K562 (cell line): ENCODE measurements at regions not wholly inside any gene's neighbourhood (a gene's known extent, or its start where the extent isn't known, plus 50 kb on each side); places are given as distances from the start of the nearest gene placed in this dataset.

Experiments used
- ATAC-seq: fragments of 200-7000 bp; cut with Tn5 transposase; 3 replicates; pipeline ENCODE4 v1.9.1; 2020; ENCODE audit warnings: moderate library complexity
- BruUV-seq: library from RNA; stranded (reverse); fragments of 400-500 nt; replicated peaks from 2 replicates; lab custom pipeline; 2021; lab: Mats Ljungman, UMichigan
- CTCF ChIA-PET: fragments of 300-600 bp; formaldehyde crosslinking; extraction: SDS; loops from one replicate; lab custom pipeline; 2021; ENCODE audit warnings: low intra/inter-chr PET ratio; lab: Yijun Ruan, JAX
- POLR2A ChIA-PET: fragments of 300-600, 350-650 bp; sonication (Branson Sonifier 250); formaldehyde crosslinking; extraction: SDS; loops from one replicate; lab custom pipeline; 2021; ENCODE audit warnings: antibody characterized with exemption, inconsistent platforms; lab: Yijun Ruan, JAX
- DNase-seq, 4 experiments: peaks; one replicate each; pipeline versions ENCODE4 v3.0.0 to v3.0.0-alpha.2; 2011 to 2018; ENCODE audit warnings: low spot score in 3 of 4, mixed read lengths in 3 of 4; ENCODE audit errors: extremely low read depth in 1 of 4
- FAIRE-seq: peaks from 2 replicates; lab custom pipeline; 2011; peaks lifted over from hg19 to GRCh38; lab: Jason Lieb, UNC
- H2AFZ ChIP-seq: 2 replicates; pipeline ENCODE4 v1.6.0; 2011; ENCODE audit warnings: low read depth, low read length, control low read depth, inconsistent platforms
- H3K27ac ChIP-seq: fragments of 200-600 bp; 3 replicates; pipeline ENCODE4 v1.8.0; 2011; ENCODE audit warnings: low read depth, mild to moderate bottlenecking, control low read depth, inconsistent platforms, low read length, moderate library complexity, mixed read lengths; ENCODE audit errors: extremely low read depth
- H3K27me3 ChIP-seq, 2 experiments: fragments of 300-600 bp in 1 of 2; 2 replicates in 1 of 2; 3 replicates in 1 of 2; pipeline versions ENCODE4 v1.6.0 to v1.8.0; 2011; ENCODE audit warnings: inconsistent platforms in 2 of 2, low read length in 2 of 2, mild to moderate bottlenecking in 1 of 2, mixed read lengths in 1 of 2, moderate library complexity in 1 of 2; ENCODE audit not compliant: control insufficient read depth in 2 of 2, insufficient read depth in 2 of 2
- H3K36me3 ChIP-seq: fragments of 300-600 bp; 3 replicates; pipeline ENCODE4 v1.8.0; 2011; ENCODE audit warnings: mild to moderate bottlenecking, low read length, inconsistent platforms; ENCODE audit not compliant: control insufficient read depth, insufficient read depth
- H3K4me1 ChIP-seq, 2 experiments: fragments of 200-600 bp in 1 of 2; replicated peaks in 1 of 2; 2 replicates in 1 of 2; 3 replicates in 1 of 2; pipeline versions ENCODE4 v1.5.1 to v1.8.0; 2011; ENCODE audit warnings: inconsistent platforms in 2 of 2, low read length in 2 of 2, mild to moderate bottlenecking in 1 of 2, mixed read lengths in 1 of 2, moderate library complexity in 1 of 2; ENCODE audit not compliant: control insufficient read depth in 2 of 2, insufficient read depth in 2 of 2
- H3K4me2 ChIP-seq: 2 replicates; pipeline ENCODE4 v1.6.1; 2011; ENCODE audit warnings: low read length, control low read depth, inconsistent platforms, mixed read lengths; ENCODE audit not compliant: insufficient read depth
- H3K4me3 ChIP-seq: fragments of 200-600 bp; sonication (generic), shearing (Covaris generic); 2 replicates; pipeline ENCODE4 v1.5.1; 2016; ENCODE audit warnings: control low read depth, inconsistent platforms
- H3K79me2 ChIP-seq: fragments of 200-600 bp; 3 replicates; pipeline ENCODE4 v1.8.0; 2011; ENCODE audit warnings: low read length, inconsistent platforms; ENCODE audit not compliant: control insufficient read depth, insufficient read depth
- H3K9ac ChIP-seq, 2 experiments: 2 replicates each; pipeline versions ENCODE4 v1.6.0 to v1.6.1; 2011; ENCODE audit warnings: low read depth in 2 of 2, low read length in 2 of 2, control low read depth in 1 of 2, inconsistent platforms in 1 of 2, mild to moderate bottlenecking in 1 of 2, mixed read lengths in 1 of 2; ENCODE audit not compliant: insufficient read depth in 1 of 2
- H3K9me1 ChIP-seq: one replicate; pipeline ENCODE4 v1.6.0; 2011; ENCODE audit warnings: inconsistent platforms, mild to moderate bottlenecking, low read length, moderate library complexity; ENCODE audit not compliant: control insufficient read depth, insufficient read depth
- H3K9me3 ChIP-seq: replicated peaks from 2 replicates; pipeline ENCODE4 v1.5.1; 2011; ENCODE audit warnings: low read depth, low read length, inconsistent platforms; ENCODE audit not compliant: control insufficient read depth, insufficient read depth
- H4K20me1 ChIP-seq: replicated peaks from 2 replicates; pipeline ENCODE4 v1.6.1; 2011; ENCODE audit warnings: low read length, inconsistent platforms, mixed read lengths; ENCODE audit not compliant: control insufficient read depth, insufficient read depth
- ARHGAP35 ChIP-seq: fragments of 450-650 bp; IDR thresholded peaks from 2 replicates; pipeline ENCODE4 v1.6.1; 2018; ENCODE audit not compliant: partially characterized antibody
- RBM15 ChIP-seq: fragments of 200-400 bp; formaldehyde crosslinking; IDR thresholded peaks from 2 replicates; pipeline ENCODE4 v1.6.1; 2018; ENCODE audit warnings: mild to moderate bottlenecking, low read length, moderate library complexity; ENCODE audit not compliant: insufficient read depth
- XRCC3 ChIP-seq: fragments of 450-650 bp; IDR thresholded peaks from 2 replicates; pipeline ENCODE4 v1.6.1; 2017; ENCODE audit warnings: mild to moderate bottlenecking, moderate library complexity
- ZNF766 ChIP-seq: fragments of 200-800 bp; sonication (Bioruptor generic); conservative IDR thresholded peaks from 2 replicates; pipeline ENCODE4 v1.6.1; 2016; ENCODE audit warnings: missing genetic modification characterization, missing compliant biosample characterization
- WGBS: fragments of 100-300 bp; shearing (Covaris generic); methylation state at CpG from one replicate; pipeline ENCODE4 v1.1.6; 2016; ENCODE audit warnings: low coverage, mixed read lengths; ENCODE audit not compliant: insufficient coverage; ENCODE audit errors: missing lambda C conversion rate; 5-methylcytosine and 5-hydroxymethylcytosine counted together
- in situ Hi-C: fragments of 300-500 bp; cut with MboI; formaldehyde crosslinking; loops from 4 replicates; pipeline ENCODE4 v1.15.0; 2018; ENCODE audit warnings: inconsistent platforms, mixed read lengths
- intact Hi-C: fragments of 100-400 bp; cut with micrococcal nuclease; formaldehyde crosslinking; loops from 2 replicates; pipeline ENCODE4 v1.14.2; 2022
- TF ChIP-seq, protein P1 (sequence below): IDR thresholded peaks from 3 replicates; pipeline ENCODE4 v1.6.1; 2011; ENCODE audit warnings: borderline replicate concordance, mild to moderate bottlenecking; ENCODE audit not compliant: insufficient read length, insufficient read depth
- TF ChIP-seq, protein P2 (sequence below): sonication (generic); formaldehyde crosslinking; IDR thresholded peaks from 2 replicates; pipeline ENCODE4 v1.8.1; 2023; ENCODE audit warnings: mild to moderate bottlenecking, missing genetic modification reagents

DNA sequence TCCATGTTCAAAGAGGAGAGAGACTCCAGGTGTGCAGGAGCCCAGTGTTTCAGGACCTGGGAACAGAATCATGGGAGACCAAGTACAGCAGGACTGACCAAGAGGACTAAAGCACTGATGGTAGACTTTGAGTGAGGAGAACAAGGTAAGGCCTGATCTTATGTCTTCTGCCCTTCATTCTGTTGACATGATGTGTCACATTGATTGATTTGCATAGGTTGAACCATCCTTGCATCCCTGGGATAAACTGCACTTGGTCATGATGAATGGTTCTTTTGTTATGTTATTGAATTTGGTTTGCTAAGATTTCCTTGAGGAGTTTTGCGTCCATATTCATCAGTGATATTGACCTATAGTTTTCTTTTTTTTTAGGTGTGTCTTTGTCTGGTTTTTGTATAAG lies 497.0 kb downstream of the TMEM121 start (continued):
- TF ChIP-seq, protein P1, sequence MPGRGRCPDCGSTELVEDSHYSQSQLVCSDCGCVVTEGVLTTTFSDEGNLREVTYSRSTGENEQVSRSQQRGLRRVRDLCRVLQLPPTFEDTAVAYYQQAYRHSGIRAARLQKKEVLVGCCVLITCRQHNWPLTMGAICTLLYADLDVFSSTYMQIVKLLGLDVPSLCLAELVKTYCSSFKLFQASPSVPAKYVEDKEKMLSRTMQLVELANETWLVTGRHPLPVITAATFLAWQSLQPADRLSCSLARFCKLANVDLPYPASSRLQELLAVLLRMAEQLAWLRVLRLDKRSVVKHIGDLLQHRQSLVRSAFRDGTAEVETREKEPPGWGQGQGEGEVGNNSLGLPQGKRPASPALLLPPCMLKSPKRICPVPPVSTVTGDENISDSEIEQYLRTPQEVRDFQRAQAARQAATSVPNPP = no peak

DNA sequence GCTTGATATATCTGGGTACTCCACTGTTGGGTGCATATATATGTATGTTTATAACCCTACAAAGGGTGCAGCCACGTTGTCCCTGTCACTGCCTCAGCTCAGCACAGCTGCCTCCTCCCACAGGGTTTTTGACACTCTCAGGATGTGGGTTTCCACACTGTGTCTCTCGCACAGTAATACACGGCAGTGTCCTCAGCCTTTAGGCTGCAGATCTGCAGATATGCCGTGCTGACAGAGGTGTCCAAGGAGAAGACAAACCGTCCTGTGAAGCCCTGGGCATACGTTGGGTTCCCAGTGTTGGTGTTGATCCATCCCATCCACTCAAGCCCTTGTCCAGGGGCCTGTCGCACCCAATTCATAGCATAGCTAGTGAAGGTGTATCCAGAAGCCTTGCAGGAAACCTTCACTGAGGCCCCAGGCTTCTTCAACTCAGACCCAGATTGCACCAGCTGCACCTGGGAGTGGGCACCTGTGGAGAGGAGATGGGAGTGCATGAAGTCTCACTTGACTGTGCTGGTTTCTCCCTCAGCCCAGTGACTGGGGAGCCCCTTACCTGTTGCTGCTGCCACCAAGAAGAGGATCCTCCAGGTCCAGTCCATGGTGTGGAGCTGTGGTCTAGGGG lies 498.7 kb downstream of the TMEM121 start:
- no peak overlapping the region for H3K4me3 ChIP-seq
- H2AFZ ChIP-seq = no peak overlapping the region
- H3K4me1 ChIP-seq = no peaks in the 10 kb centered on the region
- intact Hi-C loops (no loop called here), in situ Hi-C loops (no loop called here)
- H3K4me2 ChIP-seq = no peak overlapping the region
- 0% methylated on average over 3 of the region's 7 CpGs for WGBS
- H3K36me3 ChIP-seq = no peaks in the 10 kb centered on the region
- no peak overlapping the region for H3K27ac ChIP-seq
- ChIA-PET POLR2A (no interaction called here), CTCF (no interaction called here)
- no peaks in the 10 kb centered on the region for H4K20me1 ChIP-seq
- BruUV-seq = no TSS peak
- H3K27me3 ChIP-seq = no peaks in the 10 kb centered on the region
- H3K79me2 ChIP-seq = no peaks in the 10 kb centered on the region
- DNase-seq (no peak), FAIRE-seq (no peak), ATAC-seq (no peak)
- TF ChIP-seq RBM15 (no peak), XRCC3 (no peak), ARHGAP35 (no peak), ZNF766 (CRISPR knock-in tag) (no peak)
- TF ChIP-seq, protein P2, sequence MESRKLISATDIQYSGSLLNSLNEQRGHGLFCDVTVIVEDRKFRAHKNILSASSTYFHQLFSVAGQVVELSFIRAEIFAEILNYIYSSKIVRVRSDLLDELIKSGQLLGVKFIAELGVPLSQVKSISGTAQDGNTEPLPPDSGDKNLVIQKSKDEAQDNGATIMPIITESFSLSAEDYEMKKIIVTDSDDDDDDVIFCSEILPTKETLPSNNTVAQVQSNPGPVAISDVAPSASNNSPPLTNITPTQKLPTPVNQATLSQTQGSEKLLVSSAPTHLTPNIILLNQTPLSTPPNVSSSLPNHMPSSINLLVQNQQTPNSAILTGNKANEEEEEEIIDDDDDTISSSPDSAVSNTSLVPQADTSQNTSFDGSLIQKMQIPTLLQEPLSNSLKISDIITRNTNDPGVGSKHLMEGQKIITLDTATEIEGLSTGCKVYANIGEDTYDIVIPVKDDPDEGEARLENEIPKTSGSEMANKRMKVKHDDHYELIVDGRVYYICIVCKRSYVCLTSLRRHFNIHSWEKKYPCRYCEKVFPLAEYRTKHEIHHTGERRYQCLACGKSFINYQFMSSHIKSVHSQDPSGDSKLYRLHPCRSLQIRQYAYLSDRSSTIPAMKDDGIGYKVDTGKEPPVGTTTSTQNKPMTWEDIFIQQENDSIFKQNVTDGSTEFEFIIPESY (CRISPR knock-in tag) = no peak
- no peak overlapping the region for H3K9ac ChIP-seq
- no peaks in the 10 kb centered on the region for H3K9me3 ChIP-seq
- H3K9me1 ChIP-seq = no peaks in the 10 kb centered on the region
